ENCODE measurements at regions not wholly inside any gene's neighbourhood (a gene's known extent, or its start where the extent isn't known, plus 50 kb on each side); places are given as distances from the start of the nearest gene placed in this dataset.

- Histone ChIP-seq H3K79me2 (ENCODE audit: insufficient read depth, low read length) (no peaks in the 10 kb centered on the region), H2AFZ (ENCODE audit: low read depth, low read length, poor library complexity, severe bottlenecking) (no peak overlapping the region), H4K20me1 (ENCODE audit: insufficient read depth) (no peaks in the 10 kb centered on the region), H3K4me1 (ENCODE audit: control insufficient read depth in 1 of 2, insufficient read depth in 2 of 2, low read length in 2 of 2) (no peaks in the 10 kb centered on the region), H3K9me2 (ENCODE audit: insufficient read depth) (no peaks in the 10 kb centered on the region), H3K27ac (ENCODE audit: low read depth, low read length) (no peak overlapping the region), H3K27me3 (ENCODE audit: insufficient read depth, low read length) (no peaks in the 10 kb centered on the region), H3K36me3 (ENCODE audit: control insufficient read depth in 1 of 2, insufficient read depth in 2 of 2, low read length in 2 of 2) (no peaks in the 10 kb centered on the region), H3K9me3 (ENCODE audit: control insufficient read depth in 1 of 2, insufficient read depth in 1 of 2, low read depth in 1 of 2, low read length in 2 of 2) (no peaks in the 10 kb centered on the region), H3K4me3 (replicated peaks in 1 of 2; ENCODE audit: low read depth in 1 of 2, low read length in 2 of 2) (no peak overlapping the region), H3K4me2 (ENCODE audit: low read length) (no peak overlapping the region), H3K9ac (ENCODE audit: low read length) (no peak overlapping the region)
- POLR2A ChIA-PET = no interaction called here
- no peak for DNase-seq (ENCODE audit: low read depth, low spot score)
- intact Hi-C loops (cut with micrococcal nuclease) = no loop called here
- CTCF ChIA-PET = no interaction called here
- RAD21 ChIA-PET (ENCODE audit: low non-redundant PET in 1 of 2, low total read pairs in 2 of 2, uncharacterized antibody in 2 of 2, unreplicated experiment in 2 of 2) = no interaction called here
- no TSS peak for BruUV-seq (replicated peaks)
- TF ChIP-seq POLR2AphosphoS5 (IDR thresholded peaks at IDR 0.05; ENCODE audit: low read depth, low read length) (no peak), SIN3A (IDR thresholded peaks at IDR 0.05; ENCODE audit: low read depth) (no peak), EGR1 (IDR thresholded peaks at IDR 0.05; ENCODE audit: low read depth) (no peak), CEBPB (IDR thresholded peaks at IDR 0.05; ENCODE audit: low read depth) (no peak), CTCF (IDR thresholded peaks at IDR 0.05 in 2 of 3, conservative IDR thresholded peaks at IDR 0.05 in 1 of 3; ENCODE audit: borderline replicate concordance in 1 of 3, insufficient read depth in 1 of 3, low read depth in 2 of 3, low read length in 2 of 3) (no peak), FOSL1 (IDR thresholded peaks at IDR 0.05; ENCODE audit: low read depth) (no peak), EZH2 (IDR thresholded peaks at IDR 0.05) (no peak), ZFX (IDR thresholded peaks at IDR 0.05) (no peak), YY1 (IDR thresholded peaks at IDR 0.05; ENCODE audit: extremely low read depth, insufficient replicate concordance, low read depth, low read length) (no peak), POLR2A (IDR thresholded peaks at IDR 0.05; ENCODE audit: borderline replicate concordance, extremely low read depth, insufficient read depth, insufficient read length) (no peak), ZNF274 (IDR thresholded peaks at IDR 0.05; ENCODE audit: low read depth, low read length) (no peak), CBX3 (IDR thresholded peaks at IDR 0.05; ENCODE audit: low read depth) (no peak), SRF (IDR thresholded peaks at IDR 0.05; ENCODE audit: low read depth) (no peak), RAD21 (IDR thresholded peaks at IDR 0.05; ENCODE audit: low read depth) (no peak), REST (IDR thresholded peaks at IDR 0.05; ENCODE audit: low read depth) (no peak), ELF1 (IDR thresholded peaks at IDR 0.05; ENCODE audit: borderline replicate concordance, low read depth) (no peak), MAX (IDR thresholded peaks at IDR 0.05) (no peak), EZH2phosphoT487 (IDR thresholded peaks at IDR 0.05; ENCODE audit: borderline replicate concordance) (no peak), ZBTB33 (IDR thresholded peaks at IDR 0.05; ENCODE audit: extremely low read depth, insufficient replicate concordance, low read length) (no peak)
- no peak for ATAC-seq
Observed at GRCh38 chr13:88459331-88459730, 788.2 kb downstream of the SLITRK5 start.

Measured in HCT116 (cell line).